HEK293T (cell line): ENCODE measurements at regions not wholly inside any gene's neighbourhood (a gene's known extent, or its start where the extent isn't known, plus 50 kb on each side); places are given as distances from the start of the nearest gene placed in this dataset.
"Not testable (repeated sequence)": the region's sequence is repeated elsewhere in the genome, so short reads cannot be mapped to it uniquely, and the experiment has no call there.

ENCODE experiments used
- CTCF ChIA-PET: fragments of 350-600 bp; formaldehyde crosslinking; extraction: SDS; loops from one replicate; lab custom pipeline; 2021; ENCODE audit warnings: antibody characterized with exemption, inconsistent platforms; lab: Yijun Ruan, JAX
- POLR2A ChIA-PET: fragments of 350-600 bp; formaldehyde crosslinking; extraction: SDS; loops from one replicate; lab custom pipeline; 2020; ENCODE audit warnings: antibody characterized with exemption, inconsistent platforms; lab: Yijun Ruan, JAX
- DNase-seq: peaks from one replicate; pipeline ENCODE4 v3.0.0; 2012; ENCODE audit warnings: mixed read lengths; ENCODE audit errors: extremely low spot score
- ARNT ChIP-seq: fragments of 450-650 bp; IDR thresholded peaks from 2 replicates; pipeline ENCODE4 v1.6.1; 2017; ENCODE audit warnings: mild to moderate bottlenecking
- BHLHE40 ChIP-seq: fragments of 450-650 bp; IDR thresholded peaks from 2 replicates; pipeline ENCODE4 v1.6.1; 2016; ENCODE audit warnings: mild to moderate bottlenecking, moderate library complexity, borderline replicate concordance
- CTBP1 ChIP-seq: fragments of 450-650 bp; IDR thresholded peaks from 2 replicates; pipeline ENCODE4 v1.6.1; 2016; ENCODE audit warnings: borderline replicate concordance
- ELF4 ChIP-seq: fragments of 450-650 bp; IDR thresholded peaks from 2 replicates; pipeline ENCODE4 v1.6.1; 2017; ENCODE audit warnings: antibody characterized with exemption
- FOXA1 ChIP-seq: fragments of 450-650 bp; IDR thresholded peaks from 2 replicates; pipeline ENCODE4 v1.6.1; 2016; ENCODE audit warnings: mild to moderate bottlenecking
- FOXK2 ChIP-seq: fragments of 450-650 bp; IDR thresholded peaks from 2 replicates; pipeline ENCODE4 v1.6.1; 2016; ENCODE audit warnings: mild to moderate bottlenecking
- FOXM1 ChIP-seq: fragments of 450-650 bp; IDR thresholded peaks from 2 replicates; pipeline ENCODE4 v1.6.1; 2017; ENCODE audit warnings: mild to moderate bottlenecking, borderline replicate concordance
- HDGF ChIP-seq: fragments of 450-650 bp; IDR thresholded peaks from 2 replicates; pipeline ENCODE4 v1.6.1; 2017; ENCODE audit warnings: antibody characterized with exemption, borderline replicate concordance
- L3MBTL2 ChIP-seq: fragments of 450-650 bp; conservative IDR thresholded peaks from 2 replicates; pipeline ENCODE4 v1.6.1; 2016; ENCODE audit warnings: mild to moderate bottlenecking
- LEF1 ChIP-seq: fragments of 450-650 bp; IDR thresholded peaks from 2 replicates; pipeline ENCODE4 v1.6.1; 2017; ENCODE audit warnings: mild to moderate bottlenecking, borderline replicate concordance
- NFRKB ChIP-seq: fragments of 450-650 bp; IDR thresholded peaks from 2 replicates; pipeline ENCODE4 v1.6.1; 2016; ENCODE audit warnings: mild to moderate bottlenecking, moderate library complexity
- SP1 ChIP-seq: fragments of 450-650 bp; IDR thresholded peaks from 2 replicates; pipeline ENCODE4 v1.6.1; 2017
- SUZ12 ChIP-seq: fragments of 450-650 bp; IDR thresholded peaks from 2 replicates; pipeline ENCODE4 v1.6.1; 2016; ENCODE audit warnings: mild to moderate bottlenecking
- TARDBP ChIP-seq: fragments of 450-650 bp; IDR thresholded peaks from 2 replicates; pipeline ENCODE4 v1.6.1; 2016
- ZNF384 ChIP-seq: fragments of 450-650 bp; IDR thresholded peaks from 2 replicates; pipeline ENCODE4 v1.6.1; 2016
- TF ChIP-seq, protein P1 (sequence below): fragments of 450-650 bp; IDR thresholded peaks from 2 replicates; pipeline ENCODE4 v1.6.1; 2016

- CTCF ChIA-PET: no interaction called here
- POLR2A ChIA-PET: no interaction called here
- TF ChIP-seq FOXK2 (no peak), ZNF384 (no peak), TARDBP (no peak), BHLHE40 (no peak), CTBP1 (no peak), SUZ12 (no peak), LEF1 (no peak), L3MBTL2 (no peak), ARNT (no peak), FOXA1 (no peak), NFRKB (no peak), SP1 (no peak), FOXM1 (no peak)
- TF ChIP-seq, protein P1, sequence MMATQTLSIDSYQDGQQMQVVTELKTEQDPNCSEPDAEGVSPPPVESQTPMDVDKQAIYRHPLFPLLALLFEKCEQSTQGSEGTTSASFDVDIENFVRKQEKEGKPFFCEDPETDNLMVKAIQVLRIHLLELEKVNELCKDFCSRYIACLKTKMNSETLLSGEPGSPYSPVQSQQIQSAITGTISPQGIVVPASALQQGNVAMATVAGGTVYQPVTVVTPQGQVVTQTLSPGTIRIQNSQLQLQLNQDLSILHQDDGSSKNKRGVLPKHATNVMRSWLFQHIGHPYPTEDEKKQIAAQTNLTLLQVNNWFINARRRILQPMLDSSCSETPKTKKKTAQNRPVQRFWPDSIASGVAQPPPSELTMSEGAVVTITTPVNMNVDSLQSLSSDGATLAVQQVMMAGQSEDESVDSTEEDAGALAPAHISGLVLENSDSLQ: no peak
- DNase-seq: no peak
Measured at GRCh38 chr15:79154483-79155135, 64.0 kb upstream of the RASGRF1 start.

DNA sequence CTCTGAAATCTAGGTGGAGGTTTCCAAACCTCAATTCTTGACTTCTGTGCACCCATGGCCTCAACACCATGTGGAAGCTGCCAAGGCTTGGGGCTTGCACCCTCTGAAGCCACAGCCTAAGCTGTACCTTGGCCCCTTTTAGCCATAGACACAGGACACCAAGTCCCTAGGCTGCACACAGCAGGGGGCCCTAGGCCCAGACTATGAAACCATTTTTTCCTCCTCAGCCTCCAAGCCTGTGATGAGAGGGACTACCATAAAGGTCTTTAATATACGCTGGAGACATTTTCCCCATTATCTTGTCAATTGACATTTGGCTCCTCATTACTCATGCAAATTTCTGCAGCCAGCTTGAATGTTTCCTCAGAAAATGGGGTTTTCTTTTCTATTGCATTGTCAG, 53.7 kb upstream of the RASGRF1 start:
- POLR2A ChIA-PET, DNase-seq, CTCF ChIA-PET: not testable (repeated sequence)

DNA sequence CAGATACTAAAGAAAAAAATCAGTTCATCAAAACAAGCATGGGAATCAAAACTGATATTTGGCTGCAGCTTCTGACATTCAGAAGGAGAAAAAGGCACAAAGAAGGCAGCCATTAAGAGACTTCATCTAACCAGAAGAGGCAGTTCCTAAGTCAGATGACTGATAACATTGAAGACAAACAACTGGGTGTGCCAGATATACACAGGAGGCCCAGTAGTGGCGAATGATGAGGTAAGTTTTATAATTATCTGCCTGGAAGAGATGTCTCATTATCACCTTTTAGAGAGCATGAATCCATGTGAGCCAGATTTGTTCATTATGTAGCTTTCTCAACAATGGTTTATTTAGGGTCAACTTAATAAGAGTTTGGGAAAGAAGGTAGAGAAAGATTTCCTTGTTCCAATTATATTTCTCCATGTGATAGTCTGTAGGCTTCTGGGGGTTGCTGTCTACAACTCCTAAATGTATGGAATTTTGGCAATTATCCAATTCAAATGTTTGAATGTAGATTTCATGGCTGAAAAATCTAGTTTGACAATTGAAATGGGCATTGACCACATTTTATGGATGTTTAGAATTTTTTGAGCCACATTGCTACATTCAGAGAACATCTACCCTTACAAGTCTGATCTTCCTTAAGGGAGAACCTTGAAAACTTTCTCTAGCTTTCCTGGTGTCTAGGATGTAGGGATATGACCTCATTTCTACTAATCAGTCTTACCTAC, 50.4 kb upstream of the RASGRF1 start:
- DNase-seq: no peak
- CTCF ChIA-PET: interaction anchor here (1.1 kb wide), 1 partner anchor 113 kb away, joined by 5 read pairs; no protein-coding TSS in a partner anchor
- POLR2A ChIA-PET: no interaction called here
- TF ChIP-seq NFRKB (no peak), ARNT (no peak), BHLHE40 (no peak), SUZ12 (no peak), ELF4 (no peak), FOXM1 (no peak), ZNF384 (no peak), L3MBTL2 (no peak), SP1 (no peak), HDGF (no peak), TARDBP (no peak), LEF1 (no peak), FOXK2 (no peak), CTBP1 (no peak), FOXA1 (no peak)
- TF ChIP-seq, protein P1: no peak
